Esophagus muscularis mucosa (tissue), 4 donors: ENCODE measurements at regions not wholly inside any gene's neighbourhood (a gene's known extent, or its start where the extent isn't known, plus 50 kb on each side); places are given as distances from the start of the nearest gene placed in this dataset.

Experiments
- EP300 ChIP-seq: sonication (generic); formaldehyde crosslinking; IDR thresholded peaks from one replicate; pipeline ENCODE4 v1.6.1; 2017; ENCODE audit warnings: antibody characterized with exemption
- POLR2A ChIP-seq: fragments of 450-650 bp; IDR thresholded peaks from one replicate; pipeline ENCODE4 v1.6.1; 2017; ENCODE audit warnings: antibody characterized with exemption, moderate library complexity, mild to moderate bottlenecking, low read depth
- TF ChIP-seq, protein P1 (sequence below), 3 experiments: fragments of 200-600 bp in 2 of 3; fragments of 450-650 bp in 1 of 3; sonication (generic) in 2 of 3; IDR thresholded peaks; one replicate each; pipeline ENCODE4 v1.5.1; 2017 to 2019; ENCODE audit warnings: antibody characterized with exemption in 3 of 3, mild to moderate bottlenecking in 2 of 3, moderate library complexity in 1 of 3

DNA sequence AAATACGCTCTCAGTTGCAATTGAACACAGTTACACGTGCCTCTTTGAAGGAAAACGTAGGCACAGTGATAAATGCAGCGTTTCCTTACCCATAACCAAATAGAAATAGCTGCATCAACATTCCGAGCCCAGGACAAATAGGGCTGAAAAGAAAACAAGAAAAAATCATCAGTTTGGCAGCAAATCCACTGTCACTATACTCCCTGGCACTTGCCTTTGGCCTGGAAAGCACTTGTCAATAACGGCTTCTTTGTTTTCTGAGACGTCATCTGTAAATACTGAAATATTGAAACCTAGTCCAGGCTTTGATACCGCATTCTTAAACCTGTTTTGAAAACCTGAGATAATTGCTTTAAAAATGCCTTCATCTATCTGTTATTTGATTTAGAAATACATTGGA lies 167.2 kb upstream of the AKR1E2 start:
- TF ChIP-seq, protein P1, sequence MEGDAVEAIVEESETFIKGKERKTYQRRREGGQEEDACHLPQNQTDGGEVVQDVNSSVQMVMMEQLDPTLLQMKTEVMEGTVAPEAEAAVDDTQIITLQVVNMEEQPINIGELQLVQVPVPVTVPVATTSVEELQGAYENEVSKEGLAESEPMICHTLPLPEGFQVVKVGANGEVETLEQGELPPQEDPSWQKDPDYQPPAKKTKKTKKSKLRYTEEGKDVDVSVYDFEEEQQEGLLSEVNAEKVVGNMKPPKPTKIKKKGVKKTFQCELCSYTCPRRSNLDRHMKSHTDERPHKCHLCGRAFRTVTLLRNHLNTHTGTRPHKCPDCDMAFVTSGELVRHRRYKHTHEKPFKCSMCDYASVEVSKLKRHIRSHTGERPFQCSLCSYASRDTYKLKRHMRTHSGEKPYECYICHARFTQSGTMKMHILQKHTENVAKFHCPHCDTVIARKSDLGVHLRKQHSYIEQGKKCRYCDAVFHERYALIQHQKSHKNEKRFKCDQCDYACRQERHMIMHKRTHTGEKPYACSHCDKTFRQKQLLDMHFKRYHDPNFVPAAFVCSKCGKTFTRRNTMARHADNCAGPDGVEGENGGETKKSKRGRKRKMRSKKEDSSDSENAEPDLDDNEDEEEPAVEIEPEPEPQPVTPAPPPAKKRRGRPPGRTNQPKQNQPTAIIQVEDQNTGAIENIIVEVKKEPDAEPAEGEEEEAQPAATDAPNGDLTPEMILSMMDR (IDR thresholded peaks at IDR 0.05), result no peak
- TF ChIP-seq EP300, result no peak
- TF ChIP-seq POLR2A, result no peak
